Stimulated activated CD4-positive, alpha-beta T cell treated with anti-CD3 and anti-CD28 coated beads, Interleukin-4, amount 100 ng/mL, for 1 hour (primary cell): ENCODE measurements at regions not wholly inside any gene's neighbourhood (a gene's known extent, or its start where the extent isn't known, plus 50 kb on each side); places are given as distances from the start of the nearest gene placed in this dataset.

Experiments used
- DNase-seq: peaks from one replicate; pipeline ENCODE4 v3.0.0-alpha.2; 2020

DNA sequence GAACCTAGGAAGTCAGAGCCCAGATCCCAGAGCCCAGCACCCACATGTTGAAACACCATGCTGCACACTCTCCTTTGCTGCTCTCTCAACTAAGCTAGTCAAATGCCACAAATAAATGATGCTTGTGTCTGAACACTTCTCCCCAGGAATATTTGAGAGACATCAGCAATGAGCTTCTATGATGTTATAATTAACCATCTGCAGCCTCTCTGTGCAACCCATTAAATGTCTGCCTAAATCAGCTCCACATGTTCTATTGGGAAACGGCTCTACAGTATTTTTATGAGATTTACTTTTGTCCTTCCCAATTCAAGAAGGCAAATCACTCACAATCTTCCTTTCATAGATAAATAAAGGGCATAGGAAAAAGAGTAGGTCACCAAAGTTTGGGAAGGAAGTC is 266.8 kb upstream of the PARD3B start:
- DNase-seq: no peak

DNA sequence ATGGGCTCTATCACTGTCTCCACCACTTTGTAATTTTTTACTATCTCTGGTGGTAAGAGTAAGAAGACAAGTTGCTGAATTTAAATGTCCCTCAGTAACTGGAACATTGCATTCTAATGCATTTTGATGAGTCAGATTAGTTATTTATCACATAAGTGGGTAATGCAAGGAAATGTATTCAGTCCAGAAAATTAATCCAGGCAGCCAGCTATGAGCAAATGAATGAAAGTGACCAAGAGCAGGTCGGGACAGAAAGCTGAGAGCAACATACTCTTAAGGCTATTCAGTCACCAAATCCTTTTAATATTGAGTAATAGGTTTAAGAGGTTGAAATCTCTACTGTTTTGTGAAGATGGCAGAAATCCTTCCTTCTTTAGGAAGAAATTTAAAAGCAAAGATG is 265.5 kb upstream of the PARD3B start:
- no peak for DNase-seq

DNA sequence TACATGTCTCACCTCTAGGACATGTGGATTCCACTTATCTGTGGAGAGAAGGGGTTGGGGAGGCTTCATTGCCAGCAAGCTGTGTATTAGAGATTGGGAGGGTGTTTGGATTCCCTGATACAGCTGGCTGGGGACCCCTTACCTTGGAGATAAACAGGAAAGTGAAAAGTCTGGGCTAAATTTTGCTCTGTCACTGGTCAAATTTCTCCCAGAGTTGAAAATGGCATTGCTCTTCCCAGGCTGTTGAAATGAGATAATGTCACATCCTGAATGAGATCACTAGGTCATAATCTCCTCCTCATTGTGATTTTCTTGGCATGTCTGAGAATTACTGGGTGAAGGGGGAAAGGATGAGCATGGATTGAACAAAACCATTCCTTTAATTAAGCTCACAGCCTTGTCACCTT is 265.0 kb upstream of the PARD3B start:
- DNase-seq: no peak

DNA sequence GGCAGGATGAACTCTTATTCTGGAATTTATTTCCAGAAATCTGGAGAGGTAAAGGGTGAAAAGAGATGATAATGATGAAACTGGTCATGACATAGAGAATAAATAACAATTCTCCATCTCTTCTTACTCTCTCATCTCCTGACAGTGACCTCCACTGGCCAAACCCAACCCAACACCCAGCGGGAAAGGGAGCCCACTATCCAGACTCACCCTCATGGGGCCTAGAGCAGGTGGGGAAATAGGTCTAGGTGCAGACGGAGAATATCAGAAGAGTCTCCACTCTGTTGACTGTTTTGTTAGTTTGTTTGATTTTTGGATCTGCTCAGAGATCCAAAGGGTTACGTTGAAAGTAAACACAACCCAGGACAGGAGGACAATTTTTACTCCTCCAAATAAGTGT is 263.2 kb upstream of the PARD3B start:
- no peak for DNase-seq

DNA sequence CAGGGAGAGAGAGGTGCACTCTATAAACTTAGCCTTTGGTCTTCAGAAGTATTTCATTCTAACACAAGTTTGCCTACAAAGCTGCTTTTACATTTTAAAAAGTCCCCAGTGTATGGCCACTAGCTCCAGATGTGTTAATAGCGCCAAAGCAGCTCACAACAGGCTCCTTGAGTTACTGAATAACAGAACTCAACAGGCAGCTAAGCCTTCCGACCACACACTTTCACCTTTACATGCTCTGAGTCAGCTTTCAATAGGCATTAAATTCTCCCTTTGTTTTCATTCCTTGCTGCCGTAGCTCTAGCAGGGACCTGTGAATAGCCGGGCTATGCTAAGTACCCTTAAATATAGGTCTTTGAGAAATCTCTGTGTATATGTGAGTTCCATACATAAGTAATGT is 262.8 kb upstream of the PARD3B start:
- DNase-seq: no peak

DNA sequence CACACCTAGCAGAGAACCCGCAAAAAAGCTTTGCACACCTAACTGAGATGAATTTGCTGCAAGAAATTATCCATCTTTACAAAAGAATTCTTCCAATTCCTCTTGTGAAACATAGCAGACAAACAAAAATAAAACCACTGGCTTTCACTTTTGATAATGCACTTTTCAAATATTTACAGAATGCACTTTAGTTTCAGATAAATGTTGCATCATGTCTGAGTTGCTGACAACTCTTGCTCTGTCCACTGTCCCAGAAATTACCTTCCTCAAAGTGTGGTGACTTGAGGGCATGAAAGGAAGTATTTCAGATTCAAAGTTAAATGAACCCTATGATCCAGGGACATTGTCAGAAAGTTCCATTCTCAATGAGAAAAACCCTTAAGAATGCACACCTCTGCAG is 256.2 kb upstream of the PARD3B start:
- DNase-seq: no peak

DNA sequence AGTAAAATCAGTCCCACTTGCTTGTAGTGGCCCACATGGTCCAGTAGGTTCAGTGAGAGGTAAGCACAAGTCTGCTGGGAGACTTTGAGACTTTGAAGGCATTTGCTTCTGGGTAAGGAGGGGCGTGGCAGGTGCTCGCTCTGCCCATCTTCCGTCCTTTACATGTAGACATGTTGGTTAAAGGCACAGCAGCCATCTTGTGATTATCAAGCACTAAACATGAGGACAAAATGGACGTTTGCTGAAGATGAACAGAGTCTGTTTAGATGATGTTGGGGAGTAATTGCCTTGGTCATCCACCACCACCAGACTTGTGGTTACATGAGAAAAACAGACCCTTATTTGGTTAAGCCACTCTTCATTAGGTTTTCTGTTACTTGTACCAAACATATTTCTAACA is 252.8 kb upstream of the PARD3B start:
- DNase-seq: no peak

DNA sequence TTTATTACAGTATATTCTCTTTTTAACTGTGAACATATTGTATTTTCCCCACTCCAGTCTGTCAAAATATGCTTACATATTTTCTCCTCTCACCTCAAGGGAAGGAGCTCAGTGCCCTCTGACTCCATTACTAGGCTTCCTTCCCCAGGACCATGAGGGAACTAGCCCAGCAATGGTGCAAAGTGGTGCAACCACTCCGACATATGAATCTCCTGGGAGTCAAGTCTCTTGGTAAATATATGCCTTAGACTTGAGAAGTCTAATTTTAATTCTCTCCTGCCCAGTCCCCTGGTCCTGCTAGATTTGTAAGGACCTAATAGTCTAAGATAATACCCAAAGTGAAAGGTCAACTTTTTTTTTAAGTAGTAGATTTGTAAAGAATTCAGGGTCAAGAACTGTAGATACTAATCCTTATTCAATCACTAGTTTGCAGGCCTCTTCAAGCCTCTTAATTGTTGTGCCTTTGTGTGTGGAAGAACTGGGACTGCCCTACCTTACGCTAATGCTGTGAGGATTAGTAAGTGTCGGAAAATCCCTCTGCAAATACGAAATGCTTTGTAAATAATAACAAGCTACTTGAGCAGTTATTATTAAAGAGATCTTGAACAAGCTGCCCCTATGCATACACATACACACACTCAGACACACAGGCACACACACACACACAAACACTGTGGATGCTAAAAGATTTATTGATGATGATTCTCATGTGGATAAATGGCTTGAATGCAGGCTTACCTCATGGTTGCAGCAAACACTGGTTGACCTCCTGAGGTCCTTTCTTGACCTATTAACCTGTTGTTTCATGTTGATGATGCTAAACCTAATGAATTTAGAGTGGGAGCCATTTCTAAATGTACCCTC is 251.2 kb upstream of the PARD3B start:
- DNase-seq: no peak

DNA sequence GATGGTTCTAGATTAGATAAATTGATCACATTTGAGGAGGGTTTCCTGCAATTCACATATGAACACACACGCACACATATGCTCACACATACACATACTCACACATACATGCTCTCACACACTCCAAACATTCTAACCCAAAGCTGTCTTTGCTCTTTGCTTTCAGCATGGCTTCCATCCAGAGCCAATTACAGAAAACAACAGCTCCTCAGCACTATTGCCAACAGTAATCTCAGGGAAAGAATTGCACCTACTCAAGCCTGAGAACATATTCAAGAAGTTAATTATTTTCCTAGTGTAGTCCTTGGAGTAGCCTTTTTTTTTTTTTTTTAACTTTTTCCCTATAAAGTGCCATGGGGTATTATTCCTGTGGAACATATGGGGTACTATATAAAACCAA is 246.9 kb upstream of the PARD3B start:
- DNase-seq: no peak

DNA sequence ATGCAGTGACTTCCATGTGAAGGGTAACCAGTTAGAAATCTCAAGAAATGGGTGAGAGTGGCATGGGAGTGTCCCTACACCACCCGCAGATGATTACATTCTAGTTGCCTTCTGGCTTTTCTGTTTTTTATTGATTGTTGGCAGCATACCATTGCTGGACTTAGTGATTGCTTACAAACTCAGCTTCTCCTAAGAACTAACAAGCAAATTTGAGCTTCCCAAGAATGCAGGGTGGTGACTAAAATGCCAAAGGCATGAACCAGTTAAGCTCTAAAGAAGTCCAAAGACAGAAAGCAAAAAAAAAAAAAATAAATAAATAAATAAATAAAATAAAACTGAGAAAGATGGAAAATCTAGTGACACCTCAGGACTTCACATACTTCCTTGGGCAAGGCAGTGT is 245.5 kb upstream of the PARD3B start:
- DNase-seq: no peak

DNA sequence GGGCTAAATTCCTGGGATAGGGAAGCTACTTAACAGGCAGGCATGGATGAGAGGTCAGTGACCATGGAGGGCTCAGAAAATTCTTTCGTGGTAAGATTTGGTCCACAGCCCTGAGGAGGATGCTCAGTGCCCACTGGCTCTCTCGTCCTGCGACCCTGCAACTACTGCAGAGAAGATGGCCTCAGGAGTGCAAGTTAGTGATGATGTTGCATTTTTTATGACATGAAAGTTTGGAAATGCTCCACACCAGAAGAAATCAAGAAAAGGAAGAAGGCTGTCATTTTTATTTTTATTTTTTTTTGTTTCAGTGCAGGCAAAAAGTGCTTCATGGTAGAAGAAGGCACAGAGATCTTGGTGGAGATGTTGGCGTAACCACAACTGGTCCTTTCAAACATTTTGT is 238.6 kb upstream of the PARD3B start:
- no peak for DNase-seq

DNA sequence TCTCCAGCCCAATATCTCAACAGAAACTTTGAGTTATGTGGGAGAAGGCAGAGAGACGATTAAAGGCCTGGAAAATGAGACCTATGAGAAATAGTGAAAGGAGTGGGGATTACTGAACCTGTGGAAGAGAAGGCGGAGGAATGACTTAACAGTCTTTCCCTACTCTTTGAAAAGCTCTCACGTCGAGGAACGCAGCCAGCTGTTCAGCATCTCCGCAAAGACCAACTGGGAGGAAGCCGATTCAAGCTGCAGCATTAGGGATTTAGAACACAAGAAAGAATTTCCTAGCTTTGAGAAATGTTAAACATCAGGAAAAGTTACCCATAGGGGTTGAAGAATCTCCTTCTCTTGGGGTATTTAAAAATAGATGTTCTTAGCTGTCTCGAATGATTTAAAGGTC is 233.2 kb upstream of the PARD3B start:
- no peak for DNase-seq

DNA sequence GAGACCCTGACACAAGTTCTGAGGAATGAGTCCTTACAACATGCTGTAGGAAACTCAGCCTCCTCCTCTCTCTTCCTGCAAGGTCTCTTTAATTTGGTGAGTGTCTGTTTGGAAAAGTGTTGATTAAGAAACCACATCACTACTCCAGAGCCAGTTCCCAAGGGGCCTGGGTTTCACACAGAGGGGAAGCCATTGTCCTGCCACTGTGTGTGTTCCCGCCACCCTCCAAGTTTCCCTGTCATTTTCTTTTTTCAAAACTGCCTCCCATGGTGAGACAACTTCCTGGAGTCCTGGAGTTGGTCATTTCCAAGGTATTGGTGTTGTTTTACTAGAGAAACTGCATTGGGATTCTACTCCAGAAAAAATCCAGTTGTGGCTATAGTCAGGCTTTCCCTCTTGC is 232.0 kb upstream of the PARD3B start:
- no peak for DNase-seq

DNA sequence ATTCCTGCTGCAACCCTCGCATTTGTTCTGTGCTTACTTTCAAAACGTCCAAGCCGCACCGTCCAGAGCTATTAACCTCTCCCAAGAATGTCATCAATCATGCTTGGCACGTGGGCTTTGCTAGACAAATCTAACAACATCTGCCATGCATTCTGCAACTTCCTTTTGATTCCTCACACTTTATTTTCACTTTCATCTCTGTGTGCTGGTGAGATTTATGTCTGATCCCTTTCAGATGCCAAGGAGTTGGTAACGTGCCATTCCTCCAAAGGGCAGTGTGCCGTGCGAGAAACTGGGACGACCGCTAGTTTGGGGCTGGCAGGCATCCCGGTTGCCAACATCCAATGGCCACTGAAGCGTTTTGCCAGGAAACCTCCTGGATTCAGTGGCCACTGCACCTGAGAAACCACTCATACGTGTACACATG is 230.0 kb upstream of the PARD3B start:
- no peak for DNase-seq

DNA sequence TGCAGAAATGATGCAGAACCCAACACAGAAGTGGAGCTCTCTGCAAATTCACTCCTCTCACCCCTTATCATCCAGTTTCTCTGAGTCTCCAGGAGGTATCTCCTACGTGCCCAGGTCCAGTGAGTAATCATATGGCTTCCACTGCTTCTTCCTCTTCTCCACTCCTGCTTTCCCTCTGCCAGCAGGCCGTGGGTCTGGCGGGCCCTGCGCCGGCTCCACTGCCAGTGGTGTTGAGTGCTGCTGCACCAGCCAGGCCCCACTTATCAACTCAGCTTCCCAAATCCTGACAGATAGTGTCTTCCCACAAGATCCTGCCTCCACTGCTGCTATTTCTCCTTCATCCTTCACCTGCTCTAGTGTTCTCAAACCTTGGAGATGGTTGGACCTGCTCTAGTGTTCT is 227.6 kb upstream of the PARD3B start:
- no peak for DNase-seq

DNA sequence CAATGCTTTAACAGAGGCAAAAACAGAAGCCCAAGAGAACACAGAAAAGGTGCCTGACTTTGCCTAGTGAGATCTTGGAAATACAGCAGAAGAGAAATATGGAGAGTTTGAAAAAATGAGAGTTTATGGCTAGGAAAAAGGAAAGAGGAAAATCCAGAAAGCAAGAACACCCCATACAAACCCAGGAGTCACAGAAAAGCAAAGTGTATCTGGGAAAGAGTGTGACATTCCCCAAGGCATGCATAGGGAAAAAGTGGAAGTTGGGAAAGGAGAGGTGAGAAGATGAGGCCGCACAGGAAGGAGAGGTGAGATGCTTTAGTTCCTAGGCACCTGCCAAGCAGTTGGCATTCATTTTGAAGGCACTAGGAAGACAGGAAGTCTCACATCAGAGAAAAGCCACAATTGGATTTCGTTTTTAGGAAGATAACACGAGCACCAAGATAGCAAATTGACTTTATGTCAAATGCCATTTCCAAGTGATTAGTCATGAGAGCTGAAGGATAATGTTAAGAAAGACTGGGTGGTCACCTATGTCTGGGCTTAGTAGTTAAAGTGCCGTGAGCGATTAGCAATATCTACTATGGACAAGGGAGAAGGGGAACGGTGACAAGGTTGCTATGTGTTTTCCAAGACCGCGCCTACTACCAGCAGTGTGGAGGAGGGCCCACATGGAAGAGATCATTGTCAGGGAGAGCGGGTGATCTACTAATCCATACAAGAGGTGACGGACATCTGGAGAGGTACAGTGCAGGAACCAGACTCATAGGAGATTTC is 224.1 kb upstream of the PARD3B start:
- DNase-seq: no peak

DNA sequence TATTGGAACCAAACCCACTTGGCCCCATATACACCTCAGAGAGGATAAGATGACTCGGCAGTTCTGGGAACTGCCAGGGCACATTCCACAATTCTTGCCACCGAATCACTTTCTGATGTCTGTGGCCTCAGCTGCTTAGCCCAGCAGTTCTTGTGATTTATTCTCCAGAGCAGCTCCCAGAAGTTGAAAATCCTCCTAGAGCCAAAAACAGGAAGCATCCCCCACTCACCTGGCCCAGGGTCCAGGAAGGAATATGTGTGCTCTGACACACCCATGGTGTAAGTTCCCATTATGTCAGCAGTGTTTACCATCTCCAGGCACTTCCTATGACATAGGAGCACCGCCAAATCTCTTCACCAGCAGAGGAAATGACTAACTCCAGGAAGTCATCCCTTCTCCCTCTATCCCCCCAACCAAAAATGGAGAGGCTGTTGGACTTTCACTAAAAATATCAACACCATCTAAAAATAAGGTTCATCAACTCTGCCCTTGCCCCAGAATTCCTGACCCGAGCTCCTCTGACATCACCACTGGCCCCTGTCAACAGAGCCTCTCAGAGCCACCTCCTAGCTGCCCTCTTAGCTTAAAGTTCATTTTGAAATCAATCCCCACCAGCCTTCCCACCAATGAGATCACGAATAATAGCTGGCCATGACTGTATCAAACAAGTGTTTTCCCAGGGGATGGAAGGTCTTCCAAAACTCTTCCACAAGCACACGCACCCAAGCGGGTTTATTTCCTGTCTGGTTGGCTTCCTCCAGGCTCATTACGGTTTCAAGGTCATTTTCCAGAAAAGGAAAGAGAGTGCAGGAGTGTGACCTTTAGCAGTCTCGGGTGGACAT is 223.1 kb upstream of the PARD3B start:
- no peak for DNase-seq

DNA sequence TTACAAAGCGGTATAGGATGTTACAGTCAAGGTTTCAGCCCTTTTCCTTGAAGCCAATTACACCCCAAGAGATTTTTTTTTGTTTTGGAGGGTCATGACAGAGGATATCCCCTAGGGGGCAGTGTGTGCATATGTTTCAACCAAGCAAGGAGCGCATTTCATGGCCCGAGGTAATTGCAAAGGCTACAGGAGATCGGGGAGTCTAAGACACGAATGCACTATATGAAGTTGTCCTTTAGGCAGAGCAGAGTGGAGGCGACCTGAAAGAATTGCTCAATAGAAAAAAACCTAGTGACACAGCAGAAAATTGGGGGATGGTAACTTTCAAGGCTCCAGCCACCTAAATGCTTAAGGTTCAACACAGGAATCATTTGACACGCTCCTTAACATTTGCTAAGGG is 219.8 kb upstream of the PARD3B start:
- peak; percentile 21 for DNase-seq

DNA sequence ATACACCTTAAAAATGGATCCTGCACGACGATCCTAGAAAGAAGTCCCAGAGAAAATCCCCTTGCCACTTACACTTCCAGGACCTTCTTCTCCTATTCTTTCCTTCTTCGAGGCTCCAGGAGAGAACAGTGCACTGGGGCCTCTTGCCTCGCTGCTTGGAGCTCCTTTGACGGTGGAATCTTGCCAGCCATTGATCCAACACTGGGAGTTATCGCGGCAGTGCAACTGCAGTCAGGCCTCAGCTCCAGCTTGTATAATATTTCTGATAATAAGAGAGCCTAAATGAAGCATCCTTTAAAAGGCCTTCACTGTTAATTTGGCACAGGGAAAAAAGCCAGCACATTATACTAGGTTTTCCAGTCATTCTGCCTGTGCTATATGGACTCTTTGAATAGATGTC is 216.9 kb upstream of the PARD3B start:
- no peak for DNase-seq

DNA sequence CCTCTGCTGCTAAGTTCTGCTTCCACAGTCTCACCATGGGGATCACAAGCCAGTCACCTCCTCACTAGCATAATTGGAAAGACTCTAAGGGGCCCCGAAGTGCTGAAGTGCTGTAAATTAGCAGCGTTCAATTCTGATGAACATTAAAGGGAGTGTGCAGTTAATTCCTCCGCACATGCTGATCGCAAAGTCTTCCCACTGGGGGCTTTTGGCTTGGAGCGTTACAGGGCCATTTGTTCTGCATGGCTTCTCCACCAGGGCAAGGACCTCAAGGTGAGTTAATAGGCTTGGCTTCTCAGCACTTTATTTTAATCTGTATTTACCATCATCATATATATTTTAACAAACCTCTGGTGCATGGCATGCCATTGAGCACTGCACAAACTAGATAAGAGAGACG is 216.3 kb upstream of the PARD3B start:
- DNase-seq: no peak

DNA sequence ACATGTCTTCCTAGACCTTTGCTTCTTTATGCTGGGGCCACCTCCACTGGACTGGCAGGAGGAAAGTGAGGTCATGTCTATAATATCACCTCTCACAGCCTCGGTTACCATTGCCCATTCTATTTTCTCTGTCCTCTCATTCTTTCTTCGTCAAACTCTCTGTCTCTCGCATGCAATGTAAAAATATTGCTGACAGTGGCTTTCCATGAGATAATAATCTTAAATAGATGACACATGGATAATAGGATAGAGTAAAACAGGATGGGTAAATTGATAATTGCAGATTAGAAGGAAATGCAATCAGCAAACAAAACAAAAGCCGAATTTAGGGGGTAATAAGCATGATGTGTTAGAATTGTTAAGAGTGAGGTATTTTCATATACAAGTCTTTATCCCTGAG is 215.7 kb upstream of the PARD3B start:
- DNase-seq: no peak

DNA sequence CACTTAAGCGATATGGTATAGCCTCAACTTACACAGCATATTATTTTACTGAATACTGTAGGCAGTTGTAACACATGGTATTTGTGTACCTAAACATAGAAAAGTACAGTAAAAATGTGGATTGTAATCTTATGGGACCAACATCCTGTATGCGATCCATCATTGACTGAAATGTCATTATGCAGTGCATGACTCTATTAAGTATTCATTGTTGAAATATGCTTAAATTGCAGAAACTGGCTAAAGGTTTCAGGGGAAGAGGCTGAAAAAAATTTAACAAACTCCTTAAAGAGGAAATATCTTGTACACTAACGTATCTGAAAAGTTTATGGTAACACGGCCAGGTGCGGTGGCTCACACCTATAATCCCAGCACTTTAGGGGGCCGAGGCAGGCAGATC is 214.1 kb upstream of the PARD3B start:
- DNase-seq: no peak

DNA sequence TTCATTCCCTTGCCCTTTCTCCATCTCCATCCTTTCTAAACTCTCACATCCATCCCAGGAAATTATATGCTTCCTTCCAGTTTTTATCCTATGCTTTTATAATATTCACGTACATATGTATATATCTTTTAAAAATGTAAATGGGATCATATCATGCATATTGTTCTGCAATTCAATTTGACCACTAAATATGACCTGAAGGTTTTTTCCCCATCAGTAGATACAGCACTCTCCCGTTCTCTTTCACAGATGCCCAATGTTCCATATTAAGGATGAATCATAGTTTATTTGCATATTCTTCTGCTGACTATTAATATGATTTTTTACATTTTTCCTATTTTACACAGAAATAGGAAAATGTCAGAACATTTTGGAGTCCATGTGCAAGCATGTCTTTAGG is 213.3 kb upstream of the PARD3B start:
- DNase-seq: no peak

DNA sequence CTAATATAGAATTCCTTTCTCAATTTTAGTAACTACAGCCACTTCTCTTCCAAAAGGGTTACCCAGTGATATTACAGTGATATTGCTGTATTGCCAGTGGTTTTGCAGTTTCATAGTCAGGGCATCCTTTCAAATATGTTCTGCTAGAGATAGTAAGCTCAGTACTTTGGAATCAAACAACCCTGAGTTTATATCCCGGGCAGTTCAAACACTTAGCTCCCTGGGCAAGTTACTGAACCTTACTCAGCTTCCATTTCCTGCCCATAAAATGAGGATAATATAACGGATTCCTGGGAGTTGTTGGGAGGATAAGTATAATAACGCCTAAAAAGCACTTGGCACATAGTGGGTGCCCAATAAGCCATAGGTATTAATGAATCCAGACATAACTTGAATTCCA is 212.6 kb upstream of the PARD3B start:
- DNase-seq: no peak
